ENCODE measurements at regions not wholly inside any gene's neighbourhood (a gene's known extent, or its start where the extent isn't known, plus 50 kb on each side); places are given as distances from the start of the nearest gene placed in this dataset.
"Not testable (repeated sequence)": the region's sequence is repeated elsewhere in the genome, so short reads cannot be mapped to it uniquely, and the experiment has no call there.

DNA sequence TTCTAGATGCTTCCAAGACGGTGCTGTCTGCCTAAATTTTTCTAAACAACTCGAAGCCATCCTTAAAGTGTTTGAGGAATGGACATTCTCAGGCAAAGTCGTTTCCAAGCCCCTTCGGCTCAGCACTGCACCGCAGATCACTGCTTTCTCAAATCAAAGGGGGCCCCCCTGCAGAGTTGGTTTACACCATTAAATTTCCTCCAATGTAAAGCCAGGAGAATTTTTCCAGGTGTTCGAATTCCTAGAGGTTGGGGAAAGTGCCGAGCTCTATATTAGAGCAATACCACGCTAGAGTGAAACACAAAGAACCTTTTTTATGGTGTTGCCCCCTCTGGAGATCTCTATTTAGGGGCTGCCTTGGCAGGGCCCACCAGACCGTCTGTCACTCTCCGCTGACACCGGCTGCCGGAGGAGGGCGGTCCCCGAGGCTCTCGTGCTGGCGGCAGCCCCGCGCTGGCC is 277.9 kb upstream of the NR2F2 start:
- DNase-seq (no peak), ATAC-seq (peak; percentile 63)
- intact Hi-C loops (cut with micrococcal nuclease), result no loop called here

DNA sequence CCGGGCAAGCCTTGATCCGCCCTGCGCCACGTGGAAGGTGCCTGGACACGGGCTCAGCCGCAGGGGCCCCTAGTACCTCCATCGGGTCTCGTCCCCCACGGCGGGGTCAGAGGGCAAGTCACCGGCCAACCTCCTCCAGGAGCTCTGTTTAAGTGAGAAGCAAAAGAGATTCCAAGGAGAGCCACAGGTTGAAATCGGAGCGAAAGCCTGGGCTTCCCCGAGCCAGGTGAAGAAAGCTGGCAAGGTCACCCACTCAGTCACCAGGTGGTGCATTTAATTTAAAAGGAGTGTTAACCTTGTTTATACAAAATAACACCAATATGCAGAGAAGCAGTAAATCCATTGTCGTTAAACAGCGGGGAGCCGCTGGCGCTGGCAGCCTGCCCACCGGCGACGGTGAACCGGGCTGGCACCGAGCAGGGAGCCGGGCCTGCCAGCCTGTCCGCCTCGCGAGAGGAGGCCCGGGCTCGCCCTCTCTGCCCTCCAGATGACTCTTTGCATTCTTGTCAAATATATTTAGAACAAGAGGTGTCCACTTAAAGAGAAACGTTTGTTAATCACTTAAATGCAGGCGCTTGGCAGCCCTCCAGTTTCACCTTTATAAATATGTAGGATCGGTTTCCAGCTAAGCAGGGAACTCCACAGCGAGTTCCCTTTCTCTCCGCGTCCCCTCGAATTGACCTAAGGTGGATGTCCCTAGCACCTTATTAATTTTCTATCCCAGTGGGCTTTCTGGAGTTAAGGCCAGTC is 277.3 kb upstream of the NR2F2 start:
- ATAC-seq (peak; percentile 97), DNase-seq (peak; percentile 86)
- intact Hi-C loops (cut with micrococcal nuclease), result no loop called here

DNA sequence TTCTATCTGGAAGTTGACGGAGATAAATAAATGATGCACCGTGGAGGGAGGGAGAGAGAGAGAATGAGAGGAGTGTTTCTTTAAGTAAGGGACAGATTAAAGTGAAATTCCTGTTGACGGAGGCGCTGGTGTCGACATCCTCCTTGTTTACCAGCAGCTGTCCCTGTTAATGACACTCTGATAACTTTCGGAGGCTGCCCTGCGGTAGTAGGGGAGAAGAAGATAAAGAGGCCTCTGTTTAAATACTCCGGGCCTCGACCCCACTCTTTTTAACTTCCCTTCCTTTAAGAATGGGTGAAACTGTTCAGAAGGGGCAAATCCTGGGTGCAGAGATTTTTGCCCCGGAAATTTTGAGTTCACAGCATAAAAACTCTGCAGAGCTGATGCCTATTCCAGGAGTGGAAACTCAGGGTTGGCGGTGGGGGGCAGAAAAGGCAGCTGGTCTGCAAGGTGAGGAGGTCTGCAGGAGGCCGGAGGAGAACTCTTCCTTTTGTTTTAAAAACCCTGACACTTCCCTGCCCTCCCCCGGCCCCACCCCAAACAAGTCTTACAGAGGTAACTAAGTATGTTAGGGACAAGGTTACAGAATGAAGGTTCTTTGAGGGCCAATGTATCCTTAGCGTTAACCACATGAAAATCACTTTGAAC is 276.6 kb upstream of the NR2F2 start:
- DNase-seq (peak; percentile 35), ATAC-seq (peak; percentile 71)
- intact Hi-C loops (cut with micrococcal nuclease), result no loop called here

DNA sequence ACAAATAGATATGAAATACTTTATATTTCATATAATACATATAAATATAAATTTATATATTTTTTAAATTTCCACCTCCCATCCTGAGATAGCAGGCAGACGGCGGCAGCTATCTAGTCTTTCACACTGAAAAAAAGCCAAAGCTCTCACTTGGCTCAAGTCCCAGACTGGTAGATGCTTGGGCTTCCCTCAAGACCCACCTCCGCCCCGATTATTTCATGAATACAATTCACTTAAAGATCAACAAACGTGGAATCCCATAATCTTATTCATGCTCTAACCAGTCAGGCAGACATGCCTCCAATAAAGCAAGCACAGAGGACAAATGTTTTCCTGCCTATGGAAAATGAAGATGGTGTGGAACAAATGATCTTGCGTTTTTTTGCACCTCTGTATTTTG is 275.9 kb upstream of the NR2F2 start:
- intact Hi-C loops (cut with micrococcal nuclease), result no loop called here
- DNase-seq (no peak), ATAC-seq (no peak)

DNA sequence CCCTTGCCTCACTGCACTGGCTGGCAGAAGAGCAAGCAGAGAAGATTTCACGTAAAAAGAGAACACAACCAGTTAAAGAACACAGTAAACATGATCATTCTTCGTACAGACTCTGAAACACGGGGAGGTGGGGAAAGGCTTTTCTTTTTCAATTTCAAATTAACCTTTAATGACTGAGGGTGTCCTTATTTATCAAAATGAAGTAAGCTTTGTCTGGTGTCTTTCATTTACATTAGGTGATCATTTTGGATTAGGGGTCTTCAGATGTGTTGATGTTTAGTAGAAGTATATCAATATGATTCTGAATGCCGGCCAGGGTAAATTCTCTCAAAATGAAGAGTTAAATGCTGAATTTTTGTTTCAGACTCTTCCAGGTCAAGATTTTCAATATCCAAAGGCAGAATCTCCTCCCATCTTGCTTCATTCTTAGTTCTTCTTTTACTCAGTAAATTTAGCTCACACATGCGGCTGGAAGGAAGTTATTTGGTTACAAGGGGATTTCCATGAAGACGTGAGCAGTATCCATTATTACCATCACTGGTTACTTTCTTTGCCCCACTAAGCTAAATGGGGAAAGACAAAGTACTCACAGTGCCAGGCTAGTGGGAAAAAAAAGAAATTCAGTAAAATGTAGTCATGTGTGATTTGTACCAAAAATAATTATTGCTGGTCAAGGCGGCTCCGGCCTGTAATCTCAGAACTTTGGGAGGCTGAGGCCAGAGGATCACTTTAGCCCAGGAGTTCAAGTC is 272.2 kb upstream of the NR2F2 start:
- ATAC-seq (no peak), DNase-seq (no peak)
- intact Hi-C loops (cut with micrococcal nuclease), result no loop called here

DNA sequence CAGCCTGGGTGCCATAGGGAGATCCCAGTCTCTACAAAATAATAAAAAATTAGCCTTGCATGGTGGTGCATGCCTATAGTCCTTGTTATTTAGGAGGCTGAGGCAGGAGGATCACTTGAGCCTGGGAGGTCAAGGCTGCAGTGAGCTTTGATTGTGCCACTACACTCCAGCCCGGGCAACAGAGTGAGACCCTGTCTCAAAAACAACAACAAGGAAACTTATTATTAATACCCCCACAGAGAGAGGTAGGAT is 271.7 kb upstream of the NR2F2 start:
- DNase-seq; intact Hi-C loops (cut with micrococcal nuclease); ATAC-seq: not testable (repeated sequence)

DNA sequence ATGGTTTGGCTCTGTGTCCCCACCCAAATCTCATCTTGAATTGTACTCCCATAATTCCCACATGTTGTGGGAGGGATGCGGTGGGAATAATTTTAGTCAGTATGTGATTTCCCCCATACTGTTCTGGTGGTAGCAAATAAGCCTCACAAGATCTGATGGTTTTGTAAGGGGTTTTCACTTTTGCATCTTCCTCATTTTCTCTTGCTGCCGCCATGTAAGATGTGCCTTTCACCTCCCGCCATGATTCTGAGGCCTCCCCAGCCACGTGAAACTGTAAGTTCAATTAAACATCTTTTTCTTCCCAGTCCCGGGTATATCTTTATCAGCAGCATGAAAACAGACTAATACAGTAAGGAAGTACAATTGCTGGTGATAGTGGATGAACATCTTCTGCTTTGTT is 269.9 kb upstream of the NR2F2 start:
- DNase-seq, ATAC-seq: not testable (repeated sequence)

DNA sequence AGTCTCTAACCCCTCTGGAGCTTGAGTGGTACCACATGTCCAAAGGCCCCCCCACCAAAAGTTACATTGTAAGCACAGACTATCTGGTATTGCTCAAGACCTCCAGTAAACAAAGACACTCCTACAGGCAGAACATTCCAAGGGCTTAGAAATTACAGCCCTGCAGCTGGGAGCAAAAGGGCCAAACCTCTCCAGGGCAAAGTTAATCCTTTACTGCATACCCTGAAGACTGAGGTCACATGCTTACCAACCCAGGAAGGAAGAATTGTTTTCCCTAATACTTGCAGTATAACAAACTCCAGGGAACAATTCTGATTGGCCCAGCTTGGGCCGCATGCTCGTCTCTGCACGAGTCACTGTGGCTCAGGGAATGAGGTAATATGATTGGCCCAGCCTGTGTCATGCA is 266.1 kb upstream of the NR2F2 start:
- DNase-seq (no peak), ATAC-seq (peak; percentile 84)
- intact Hi-C loops (cut with micrococcal nuclease), result no loop called here

More for the DNA sequence above, 269.9 kb upstream of the NR2F2 start:
- intact Hi-C loops (cut with micrococcal nuclease), result not testable (repeated sequence)

DNA sequence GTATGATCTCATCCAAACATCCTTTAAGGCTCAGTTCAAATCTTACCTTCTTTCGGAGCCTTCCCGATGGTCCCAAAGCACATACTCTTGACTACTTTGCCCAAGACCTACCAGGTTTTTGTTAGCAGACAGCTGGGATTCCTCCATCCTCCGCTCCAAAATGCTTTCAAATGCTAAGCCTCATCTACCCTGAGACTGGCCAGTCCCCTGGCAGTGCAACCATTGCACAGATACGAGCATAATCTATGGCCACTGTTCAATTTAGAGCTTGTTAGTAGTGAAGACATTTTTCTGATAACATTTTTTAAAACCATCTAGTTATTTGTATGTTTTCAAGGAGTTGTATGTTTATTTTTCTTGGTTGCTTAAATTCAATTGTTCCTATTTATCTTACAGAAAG is 264.4 kb upstream of the NR2F2 start:
- ATAC-seq (peak; percentile 53), DNase-seq (no peak)
- intact Hi-C loops (cut with micrococcal nuclease), result no loop called here

DNA sequence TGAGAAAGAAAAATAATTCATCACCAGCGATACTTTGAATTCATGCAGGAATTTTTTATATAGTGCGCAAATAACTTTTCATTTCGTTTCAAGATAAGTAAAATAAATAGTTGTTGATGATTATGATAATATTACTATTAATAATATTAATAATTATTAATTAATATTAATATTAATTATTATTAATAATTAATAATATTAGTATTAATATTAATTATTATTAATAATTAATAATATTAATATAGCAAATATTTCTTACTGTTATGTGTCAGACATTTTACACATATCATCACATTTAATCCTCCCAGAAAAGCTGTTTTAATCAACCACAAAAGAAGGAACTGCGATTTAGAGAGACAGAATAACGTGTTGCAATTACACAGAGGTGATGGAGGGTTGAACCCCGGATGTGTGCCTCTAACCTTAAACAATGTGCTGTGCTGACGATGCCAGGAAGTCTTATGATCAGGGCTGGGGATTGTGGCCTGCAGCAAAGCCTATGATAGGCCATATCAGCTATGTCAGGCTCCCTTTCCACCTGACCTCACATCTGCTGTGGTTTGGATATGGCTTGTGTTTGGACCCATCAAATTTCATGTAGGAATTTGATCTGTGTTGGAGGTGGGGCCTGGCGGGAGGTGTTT is 263.5 kb upstream of the NR2F2 start:
- no peak for DNase-seq
- intact Hi-C loops (cut with micrococcal nuclease), result no loop called here
- ATAC-seq, result no peak

DNA sequence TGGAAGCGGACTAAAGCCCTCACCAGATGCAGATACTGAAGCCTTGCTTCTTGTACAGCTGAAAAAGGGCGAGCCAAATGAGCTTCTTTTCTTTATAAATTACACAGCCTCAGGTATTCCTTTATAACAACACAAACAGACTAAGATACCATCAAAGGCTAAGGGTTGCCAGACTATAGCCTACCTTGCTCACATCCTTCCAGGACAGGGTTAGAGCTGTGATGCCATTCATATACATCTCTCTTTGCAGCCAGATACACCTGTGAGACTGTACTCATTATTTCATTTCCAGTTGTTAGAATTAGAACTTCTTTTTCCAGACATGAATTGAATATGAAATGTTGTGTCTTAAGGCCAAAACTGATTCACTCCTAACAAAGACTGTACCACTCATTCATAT is 262.8 kb upstream of the NR2F2 start:
- no peak for DNase-seq
- intact Hi-C loops (cut with micrococcal nuclease), result no loop called here
- no peak for ATAC-seq

DNA sequence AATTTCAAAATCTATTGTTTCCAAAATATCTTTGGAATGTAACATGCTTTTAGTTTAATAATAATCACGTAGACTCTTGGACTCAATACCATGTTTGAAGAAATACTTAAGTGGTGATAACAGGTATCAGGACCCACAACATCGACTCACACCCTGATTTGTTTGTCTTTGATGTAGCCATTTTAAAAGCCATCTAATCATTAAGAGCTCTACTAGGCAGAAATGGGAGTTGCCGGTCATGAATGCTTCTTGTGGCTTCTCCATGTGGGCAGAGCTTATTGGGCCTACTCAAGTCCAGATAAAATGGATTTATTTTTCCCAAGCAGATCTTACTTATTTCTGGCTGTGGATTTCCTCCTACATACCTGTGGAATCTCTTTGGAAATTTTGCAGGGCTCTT is 261.6 kb upstream of the NR2F2 start:
- DNase-seq (no peak), ATAC-seq (no peak)
- intact Hi-C loops (cut with micrococcal nuclease), result no loop called here

DNA sequence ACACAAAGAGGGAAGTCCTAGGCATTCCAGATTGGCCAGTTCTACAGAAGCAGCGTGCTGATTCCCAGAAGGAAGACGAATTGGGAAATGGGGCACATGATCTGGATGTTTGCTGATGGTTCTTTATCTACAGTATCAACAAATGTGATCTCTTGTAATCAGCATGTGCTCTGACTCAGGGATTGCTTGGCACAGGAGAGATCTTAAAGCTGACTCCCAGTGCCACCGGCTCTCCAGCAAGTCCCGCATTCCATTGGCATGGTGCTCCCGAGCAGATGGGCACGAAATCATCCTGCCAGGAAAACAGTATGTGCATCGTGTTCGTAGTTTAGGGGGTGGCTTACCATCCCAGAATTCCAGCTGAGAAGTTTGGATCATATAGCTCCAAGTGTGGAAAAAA is 259.9 kb upstream of the NR2F2 start:
- no peak for DNase-seq
- intact Hi-C loops (cut with micrococcal nuclease), result no loop called here
- no peak for ATAC-seq

DNA sequence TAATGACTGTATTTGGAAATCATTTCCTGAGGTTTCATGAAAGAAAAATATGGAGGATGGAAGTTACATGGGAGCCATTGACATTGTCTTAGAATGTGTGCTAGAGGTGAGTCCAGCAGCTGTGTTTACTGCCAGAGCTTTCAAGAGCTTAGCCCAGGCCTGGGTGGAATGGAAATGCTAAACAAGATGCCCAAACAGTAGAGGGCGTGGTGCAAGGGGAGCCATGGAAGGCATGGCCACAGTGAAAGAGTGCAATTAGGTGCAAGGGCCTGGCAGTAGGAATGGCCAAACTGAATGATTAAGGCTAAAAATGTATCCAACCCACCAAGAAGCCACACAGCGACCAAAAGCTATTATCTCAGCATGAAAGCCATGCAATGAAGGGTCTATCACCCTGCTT is 257.7 kb upstream of the NR2F2 start:
- ATAC-seq (no peak), DNase-seq (no peak)
- intact Hi-C loops (cut with micrococcal nuclease), result no loop called here

DNA sequence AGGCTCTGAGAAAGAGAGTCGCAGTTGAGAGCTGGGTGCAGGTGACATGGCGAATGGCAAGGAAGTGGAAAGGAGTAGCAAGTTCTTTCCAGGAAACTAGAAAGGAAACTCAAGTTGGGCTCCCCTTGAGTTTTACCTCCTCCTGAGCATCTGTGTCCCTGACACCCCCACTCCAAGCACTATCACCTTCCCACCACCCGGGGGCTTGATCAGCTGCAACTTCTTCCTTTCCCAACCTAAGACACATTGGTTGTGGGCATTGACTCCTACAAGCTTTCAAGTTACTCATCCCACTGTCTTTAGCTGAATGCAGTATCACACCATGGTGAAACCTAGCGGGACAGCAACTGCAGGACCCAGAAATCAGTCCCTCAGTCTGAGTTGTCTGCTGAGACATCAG is 256.6 kb upstream of the NR2F2 start:
- intact Hi-C loops (cut with micrococcal nuclease), result no loop called here
- DNase-seq, result no peak
- ATAC-seq, result no peak

DNA sequence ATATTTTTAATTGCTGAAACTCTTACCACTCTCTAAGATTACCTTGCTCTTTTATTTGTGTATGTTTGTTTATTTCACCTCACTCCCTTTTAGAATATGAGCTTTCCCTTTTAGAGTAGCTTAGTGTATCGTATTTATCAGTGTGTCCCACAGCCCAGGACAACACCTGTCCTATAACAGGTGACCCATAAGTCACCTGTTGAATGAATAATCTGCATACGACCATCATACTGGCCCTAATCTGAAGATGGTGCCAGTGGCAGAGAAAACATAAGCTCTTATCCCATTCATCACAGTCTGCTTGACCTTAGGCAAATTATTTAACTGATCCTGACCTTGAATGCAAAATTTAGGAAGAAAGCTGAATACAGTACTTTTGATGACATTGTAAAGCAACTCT is 254.6 kb upstream of the NR2F2 start:
- ATAC-seq (no peak), DNase-seq (no peak)
- intact Hi-C loops (cut with micrococcal nuclease), result no loop called here

DNA sequence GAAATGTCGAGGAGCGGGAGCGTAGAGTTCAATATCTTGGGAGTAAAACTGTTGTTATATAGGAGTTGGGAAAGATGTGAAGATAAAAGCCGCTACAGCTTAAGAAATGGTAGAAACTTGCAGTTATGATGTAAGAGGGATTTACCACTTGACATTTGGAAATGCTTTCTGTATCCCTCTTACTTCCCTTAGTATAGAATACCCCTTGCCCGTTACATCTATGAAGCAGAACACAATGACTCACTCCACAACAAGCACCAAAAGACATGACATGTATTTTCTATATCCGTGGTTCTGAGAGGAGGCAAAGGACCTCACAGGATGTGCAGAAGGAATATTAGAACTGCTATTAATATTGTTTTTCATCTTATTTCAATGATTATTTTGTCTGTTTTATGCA is 254.2 kb upstream of the NR2F2 start:
- intact Hi-C loops (cut with micrococcal nuclease), result no loop called here
- no peak for DNase-seq
- no peak for ATAC-seq

DNA sequence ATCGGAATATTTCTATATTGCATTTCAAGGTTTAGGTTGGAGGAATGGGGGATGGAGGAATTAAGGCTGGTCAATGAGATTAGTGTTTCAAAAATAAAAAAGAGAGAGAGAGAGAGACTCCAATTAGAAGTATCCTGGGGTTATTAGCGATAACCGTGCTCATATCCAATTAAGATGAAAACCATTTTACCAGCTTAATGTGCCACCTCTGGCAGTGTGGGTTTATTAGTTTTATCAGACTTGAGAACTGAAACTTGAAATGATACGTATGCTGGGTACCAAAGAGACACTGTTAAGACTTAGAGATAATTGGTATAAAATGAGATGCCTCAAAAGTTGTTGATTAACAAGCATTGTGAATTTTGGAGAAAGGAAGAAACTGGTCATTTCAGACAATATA is 251.5 kb upstream of the NR2F2 start:
- no peak for ATAC-seq
- no peak for DNase-seq
- intact Hi-C loops (cut with micrococcal nuclease), result no loop called here

DNA sequence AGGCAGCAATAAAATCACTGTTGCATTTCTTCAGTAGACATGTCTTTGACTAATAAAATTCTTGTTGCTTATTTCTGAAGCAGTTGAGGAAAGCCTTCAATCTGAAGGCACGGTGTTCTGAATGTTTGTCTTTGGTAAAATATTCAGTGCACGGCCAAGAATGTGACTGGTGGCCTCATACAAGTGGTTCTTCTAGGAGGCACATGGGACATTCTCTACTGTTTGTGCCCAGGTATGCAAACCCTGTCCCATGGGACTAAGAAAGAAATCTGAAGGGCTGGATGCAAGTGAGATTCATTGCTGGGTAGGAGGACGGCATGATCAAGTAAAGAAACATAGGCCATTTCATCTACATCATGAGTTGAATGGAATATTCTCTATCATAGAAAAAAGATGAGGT is 250.6 kb upstream of the NR2F2 start:
- ATAC-seq, result no peak

DNA sequence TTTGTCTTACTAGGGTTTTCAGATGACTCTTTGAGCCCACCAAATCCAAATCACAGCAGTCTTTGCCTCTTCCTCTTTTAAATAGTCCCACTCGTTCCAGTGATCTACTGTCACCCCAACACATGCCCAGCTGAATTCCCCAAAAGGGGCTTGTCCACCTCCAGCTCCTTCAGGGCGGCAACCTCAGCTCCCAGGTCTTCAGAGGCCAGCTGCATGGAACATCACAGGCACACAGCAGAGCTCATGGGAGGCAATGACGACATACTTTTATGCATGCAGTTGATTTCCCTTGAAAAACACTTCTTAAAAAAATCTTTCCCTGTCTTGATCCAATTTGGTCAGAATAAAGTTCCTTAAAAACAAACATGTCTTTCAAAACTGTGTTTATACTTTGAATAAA is 244.3 kb upstream of the NR2F2 start:
- intact Hi-C loops (cut with micrococcal nuclease), result no loop called here
- ATAC-seq (no peak), DNase-seq (no peak)

More for the DNA sequence above, 250.6 kb upstream of the NR2F2 start:
- intact Hi-C loops (cut with micrococcal nuclease), result no loop called here
- no peak for DNase-seq
